AG04449 (cell line): ENCODE measurements at regions not wholly inside any gene's neighbourhood (a gene's known extent, or its start where the extent isn't known, plus 50 kb on each side); places are given as distances from the start of the nearest gene placed in this dataset.

ENCODE experiments used
- CTCF ChIA-PET: fragments of 350-600 bp; formaldehyde crosslinking; extraction: SDS; loops from one replicate; lab custom pipeline; 2021; ENCODE audit warnings: antibody characterized with exemption; lab: Yijun Ruan, JAX
- POLR2A ChIA-PET: fragments of 400-600, 350-600 bp; formaldehyde crosslinking; extraction: SDS; loops from one replicate; lab custom pipeline; 2020; ENCODE audit warnings: antibody characterized with exemption, inconsistent platforms; lab: Yijun Ruan, JAX
- DNase-seq: peaks from one replicate; pipeline ENCODE4 v3.0.0-alpha.2; 2010; ENCODE audit warnings: low read depth, low spot score
- H3K4me3 ChIP-seq: 2 replicates; pipeline ENCODE4 v1.5.1; 2011; ENCODE audit warnings: low read depth, mild to moderate bottlenecking, control low read depth, low read length
- CTCF ChIP-seq: IDR thresholded peaks from one replicate; pipeline ENCODE4 v1.5.1; 2011; ENCODE audit warnings: mild to moderate bottlenecking, moderate library complexity, low read length, control low read depth, inconsistent platforms; ENCODE audit not compliant: insufficient read depth; ENCODE audit errors: missing control alignments

- no peak overlapping the region for H3K4me3 ChIP-seq
- POLR2A ChIA-PET = no interaction called here
- DNase-seq = no peak
- CTCF ChIA-PET = no interaction called here
- TF ChIP-seq CTCF = no peak
Measured at GRCh38 chr3:162087361-162087760, 590.8 kb downstream of the OTOL1 start.

- no peak for DNase-seq
- CTCF ChIA-PET = no interaction called here
Measured at GRCh38 chr3:162092751-162093150, 596.1 kb downstream of the OTOL1 start.

GRCh38 chr3:162094301-162094700 lies 597.7 kb downstream of the OTOL1 start:
- TF ChIP-seq CTCF = no peak
- CTCF ChIA-PET = no interaction called here

More at GRCh38 chr3:162092751-162093150, 596.1 kb downstream of the OTOL1 start:
- POLR2A ChIA-PET = no interaction called here
- H3K4me3 ChIP-seq = no peak overlapping the region
- no peak for TF ChIP-seq CTCF

DNA sequence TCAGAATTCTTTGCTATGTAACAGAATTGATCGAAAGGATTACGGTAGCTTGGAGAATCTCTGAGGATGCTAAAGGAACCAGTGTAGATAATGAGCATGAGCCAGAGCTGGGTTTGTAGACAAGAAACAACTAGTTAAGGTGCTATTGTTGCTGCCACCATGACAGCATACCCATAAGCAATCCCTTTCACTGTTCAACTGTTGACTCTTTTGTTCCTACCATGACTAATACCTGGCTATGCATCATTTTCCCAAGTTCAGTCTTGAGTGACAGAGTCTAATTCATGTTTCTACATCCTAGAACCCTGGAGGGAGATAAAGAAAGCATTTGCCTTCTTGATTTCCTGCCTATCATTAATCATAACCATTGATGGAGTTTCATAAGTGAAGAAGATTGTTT lies 600.3 kb downstream of the OTOL1 start:
- DNase-seq = no peak
- TF ChIP-seq CTCF = no peak
- no peak overlapping the region for H3K4me3 ChIP-seq
- ChIA-PET POLR2A (no interaction called here), CTCF (no interaction called here)

More at GRCh38 chr3:162094301-162094700, 597.7 kb downstream of the OTOL1 start:
- POLR2A ChIA-PET = no interaction called here
- no peak overlapping the region for H3K4me3 ChIP-seq
- DNase-seq = no peak

- ChIA-PET CTCF (no interaction called here), POLR2A (no interaction called here)
- no peak for DNase-seq
- no peak overlapping the region for H3K4me3 ChIP-seq
- no peak for TF ChIP-seq CTCF
Measured at GRCh38 chr3:162103808-162104207, 607.2 kb downstream of the OTOL1 start.

DNA sequence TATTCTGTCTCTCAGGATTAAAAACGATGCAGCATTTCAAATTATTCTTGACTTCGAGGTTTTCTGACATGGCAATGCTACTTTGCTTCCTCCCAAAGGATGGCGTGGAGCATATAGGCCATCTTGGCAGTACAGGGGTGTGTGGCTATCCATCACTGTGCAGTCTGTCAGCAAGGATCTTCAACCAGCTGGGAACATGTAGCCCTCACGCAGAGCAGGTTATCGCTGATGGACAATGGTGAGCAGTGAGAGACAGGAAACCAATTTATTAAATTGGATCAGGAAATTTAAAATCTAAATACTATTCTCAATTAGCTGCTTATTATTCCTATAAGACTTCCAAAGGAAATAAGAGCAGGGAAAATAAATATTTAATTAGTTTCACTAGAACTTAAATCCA lies 615.3 kb downstream of the OTOL1 start:
- no peak for TF ChIP-seq CTCF
- CTCF ChIA-PET = no interaction called here
- POLR2A ChIA-PET = no interaction called here

More for the DNA sequence above, 615.3 kb downstream of the OTOL1 start:
- no peak for DNase-seq
- H3K4me3 ChIP-seq = no peak overlapping the region
